ENCODE measurements at regions not wholly inside any gene's neighbourhood (a gene's known extent, or its start where the extent isn't known, plus 50 kb on each side); places are given as distances from the start of the nearest gene placed in this dataset.

GRCh38 chr21:23801292-23801691, 1806.0 kb downstream of the MRPL39 start:
- Histone ChIP-seq H3K27ac (ENCODE audit: low read depth, low read length) (no peak overlapping the region), H3K4me1 (ENCODE audit: control insufficient read depth, insufficient read depth, low read length, unreplicated experiment) (no peaks in the 10 kb centered on the region), H3K79me2 (ENCODE audit: control insufficient read depth, insufficient read depth, low read length, unreplicated experiment) (no peaks in the 10 kb centered on the region), H3K4me3 (ENCODE audit: low read depth, low read length) (no peak overlapping the region), H3K27me3 (ENCODE audit: insufficient read depth, low read length) (no peaks in the 10 kb centered on the region), H3K36me3 (ENCODE audit: insufficient read depth, low read length) (no peaks in the 10 kb centered on the region), H2AFZ (ENCODE audit: low read length, unreplicated experiment) (no peak overlapping the region)

GRCh38 chr21:23799376-23799775, 1807.9 kb downstream of the MRPL39 start:
- Histone ChIP-seq H3K27ac (ENCODE audit: low read depth, low read length) (no peak overlapping the region), H3K79me2 (ENCODE audit: control insufficient read depth, insufficient read depth, low read length, unreplicated experiment) (no peaks in the 10 kb centered on the region), H3K27me3 (ENCODE audit: insufficient read depth, low read length) (no peaks in the 10 kb centered on the region), H3K4me1 (ENCODE audit: control insufficient read depth, insufficient read depth, low read length, unreplicated experiment) (no peaks in the 10 kb centered on the region), H3K4me3 (ENCODE audit: low read depth, low read length) (no peak overlapping the region), H3K36me3 (ENCODE audit: insufficient read depth, low read length) (no peaks in the 10 kb centered on the region), H2AFZ (ENCODE audit: low read length, unreplicated experiment) (no peak overlapping the region)

GRCh38 chr21:23792300-23792699, 1815.0 kb downstream of the MRPL39 start:
- no peaks in the 10 kb centered on the region for H3K27me3 ChIP-seq (ENCODE audit: insufficient read depth, low read length)
- H2AFZ ChIP-seq (ENCODE audit: low read length, unreplicated experiment), result no peak overlapping the region
- H3K4me1 ChIP-seq (ENCODE audit: control insufficient read depth, insufficient read depth, low read length, unreplicated experiment), result no peaks in the 10 kb centered on the region
- no peaks in the 10 kb centered on the region for H3K79me2 ChIP-seq (ENCODE audit: control insufficient read depth, insufficient read depth, low read length, unreplicated experiment)
- no peak overlapping the region for H3K4me3 ChIP-seq (ENCODE audit: low read depth, low read length)
- H3K27ac ChIP-seq (ENCODE audit: low read depth, low read length), result no peak overlapping the region
- H3K36me3 ChIP-seq (ENCODE audit: insufficient read depth, low read length), result no peaks in the 10 kb centered on the region

- Histone ChIP-seq H3K36me3 (ENCODE audit: insufficient read depth, low read length) (no peaks in the 10 kb centered on the region), H2AFZ (ENCODE audit: low read length, unreplicated experiment) (no peak overlapping the region), H3K79me2 (ENCODE audit: control insufficient read depth, insufficient read depth, low read length, unreplicated experiment) (no peaks in the 10 kb centered on the region), H3K27ac (ENCODE audit: low read depth, low read length) (no peak overlapping the region), H3K27me3 (ENCODE audit: insufficient read depth, low read length) (no peaks in the 10 kb centered on the region), H3K4me3 (ENCODE audit: low read depth, low read length) (no peak overlapping the region), H3K4me1 (ENCODE audit: control insufficient read depth, insufficient read depth, low read length, unreplicated experiment) (no peaks in the 10 kb centered on the region)
Measured at GRCh38 chr21:23789864-23790263, 1817.4 kb downstream of the MRPL39 start.

GRCh38 chr21:23780326-23780725, 1827.0 kb downstream of the MRPL39 start:
- Histone ChIP-seq H3K27ac (ENCODE audit: low read depth, low read length) (no peak overlapping the region), H3K27me3 (ENCODE audit: insufficient read depth, low read length) (no peaks in the 10 kb centered on the region), H3K4me1 (ENCODE audit: control insufficient read depth, insufficient read depth, low read length, unreplicated experiment) (no peaks in the 10 kb centered on the region), H3K79me2 (ENCODE audit: control insufficient read depth, insufficient read depth, low read length, unreplicated experiment) (no peaks in the 10 kb centered on the region), H2AFZ (ENCODE audit: low read length, unreplicated experiment) (no peak overlapping the region), H3K36me3 (ENCODE audit: insufficient read depth, low read length) (no peaks in the 10 kb centered on the region), H3K4me3 (ENCODE audit: low read depth, low read length) (no peak overlapping the region)

GRCh38 chr21:23743821-23744220, 1863.5 kb downstream of the MRPL39 start:
- H3K4me3 ChIP-seq (ENCODE audit: low read depth, low read length), result no peak overlapping the region
- no peaks in the 10 kb centered on the region for H3K36me3 ChIP-seq (ENCODE audit: insufficient read depth, low read length)
- no peaks in the 10 kb centered on the region for H3K4me1 ChIP-seq (ENCODE audit: control insufficient read depth, insufficient read depth, low read length, unreplicated experiment)
- H2AFZ ChIP-seq (ENCODE audit: low read length, unreplicated experiment), result no peak overlapping the region
- no peaks in the 10 kb centered on the region for H3K27me3 ChIP-seq (ENCODE audit: insufficient read depth, low read length)
- no peaks in the 10 kb centered on the region for H3K79me2 ChIP-seq (ENCODE audit: control insufficient read depth, insufficient read depth, low read length, unreplicated experiment)
- no peak overlapping the region for H3K27ac ChIP-seq (ENCODE audit: low read depth, low read length)

GRCh38 chr21:23740463-23740862, 1866.8 kb downstream of the MRPL39 start:
- H3K36me3 ChIP-seq (ENCODE audit: insufficient read depth, low read length), result no peaks in the 10 kb centered on the region
- H3K4me3 ChIP-seq (ENCODE audit: low read depth, low read length), result no peak overlapping the region
- no peaks in the 10 kb centered on the region for H3K79me2 ChIP-seq (ENCODE audit: control insufficient read depth, insufficient read depth, low read length, unreplicated experiment)
- H3K27me3 ChIP-seq (ENCODE audit: insufficient read depth, low read length), result no peaks in the 10 kb centered on the region
- no peaks in the 10 kb centered on the region for H3K4me1 ChIP-seq (ENCODE audit: control insufficient read depth, insufficient read depth, low read length, unreplicated experiment)
- no peak overlapping the region for H3K27ac ChIP-seq (ENCODE audit: low read depth, low read length)
- H2AFZ ChIP-seq (ENCODE audit: low read length, unreplicated experiment), result no peak overlapping the region

GRCh38 chr21:23732776-23733175, 1874.5 kb downstream of the MRPL39 start:
- no peak overlapping the region for H2AFZ ChIP-seq (ENCODE audit: low read length, unreplicated experiment)

GRCh38 chr21:23729331-23729730, 1878.0 kb downstream of the MRPL39 start:
- Histone ChIP-seq H3K36me3 (ENCODE audit: insufficient read depth, low read length) (no peaks in the 10 kb centered on the region), H2AFZ (ENCODE audit: low read length, unreplicated experiment) (no peak overlapping the region), H3K79me2 (ENCODE audit: control insufficient read depth, insufficient read depth, low read length, unreplicated experiment) (no peaks in the 10 kb centered on the region), H3K4me1 (ENCODE audit: control insufficient read depth, insufficient read depth, low read length, unreplicated experiment) (no peaks in the 10 kb centered on the region), H3K27ac (ENCODE audit: low read depth, low read length) (no peak overlapping the region), H3K27me3 (ENCODE audit: insufficient read depth, low read length) (no peaks in the 10 kb centered on the region), H3K4me3 (ENCODE audit: low read depth, low read length) (no peak overlapping the region)

More at GRCh38 chr21:23732776-23733175, 1874.5 kb downstream of the MRPL39 start:
- Histone ChIP-seq H3K27me3 (ENCODE audit: insufficient read depth, low read length) (no peaks in the 10 kb centered on the region), H3K79me2 (ENCODE audit: control insufficient read depth, insufficient read depth, low read length, unreplicated experiment) (no peaks in the 10 kb centered on the region), H3K36me3 (ENCODE audit: insufficient read depth, low read length) (no peaks in the 10 kb centered on the region), H3K4me3 (ENCODE audit: low read depth, low read length) (no peak overlapping the region), H3K4me1 (ENCODE audit: control insufficient read depth, insufficient read depth, low read length, unreplicated experiment) (no peaks in the 10 kb centered on the region), H3K27ac (ENCODE audit: low read depth, low read length) (no peak overlapping the region)

- Histone ChIP-seq H3K4me1 (ENCODE audit: control insufficient read depth, insufficient read depth, low read length, unreplicated experiment) (no peaks in the 10 kb centered on the region), H3K27me3 (ENCODE audit: insufficient read depth, low read length) (no peaks in the 10 kb centered on the region), H3K36me3 (ENCODE audit: insufficient read depth, low read length) (no peaks in the 10 kb centered on the region), H3K4me3 (ENCODE audit: low read depth, low read length) (no peak overlapping the region), H3K27ac (ENCODE audit: low read depth, low read length) (no peak overlapping the region), H2AFZ (ENCODE audit: low read length, unreplicated experiment) (no peak overlapping the region), H3K79me2 (ENCODE audit: control insufficient read depth, insufficient read depth, low read length, unreplicated experiment) (no peaks in the 10 kb centered on the region)
Measured at GRCh38 chr21:23725576-23725975, 1881.7 kb downstream of the MRPL39 start.

- H3K36me3 ChIP-seq (ENCODE audit: insufficient read depth, low read length), result no peaks in the 10 kb centered on the region
- H3K27ac ChIP-seq (ENCODE audit: low read depth, low read length), result no peak overlapping the region
- H2AFZ ChIP-seq (ENCODE audit: low read length, unreplicated experiment), result no peak overlapping the region
- no peaks in the 10 kb centered on the region for H3K4me1 ChIP-seq (ENCODE audit: control insufficient read depth, insufficient read depth, low read length, unreplicated experiment)
- H3K4me3 ChIP-seq (ENCODE audit: low read depth, low read length), result no peak overlapping the region
- no peaks in the 10 kb centered on the region for H3K27me3 ChIP-seq (ENCODE audit: insufficient read depth, low read length)
- H3K79me2 ChIP-seq (ENCODE audit: control insufficient read depth, insufficient read depth, low read length, unreplicated experiment), result no peaks in the 10 kb centered on the region
Measured at GRCh38 chr21:23718446-23719285, 1888.6 kb downstream of the MRPL39 start.

Data from ACC112 (cell line).